Neuronal stem cell (in vitro differentiated cells): ENCODE measurements at regions not wholly inside any gene's neighbourhood (a gene's known extent, or its start where the extent isn't known, plus 50 kb on each side); places are given as distances from the start of the nearest gene placed in this dataset.

Source experiments
- DNase-seq: peaks from one replicate; pipeline ENCODE4 v3.0.0-alpha.2; 2013; ENCODE audit warnings: low spot score
- H2AFZ ChIP-seq: one replicate; pipeline ENCODE4 v1.6.1; 2013; ENCODE audit warnings: mild to moderate bottlenecking, low read length, inconsistent platforms
- H2AK5ac ChIP-seq: 2 replicates; pipeline ENCODE4 v1.6.1; 2013; ENCODE audit warnings: low read depth, mild to moderate bottlenecking, inconsistent platforms, low read length, moderate library complexity, mixed read lengths
- H2BK120ac ChIP-seq: 2 replicates; pipeline ENCODE4 v1.6.1; 2013; ENCODE audit warnings: low read depth, mild to moderate bottlenecking, inconsistent platforms, low read length, moderate library complexity, mixed read lengths
- H2BK12ac ChIP-seq: one replicate; pipeline ENCODE4 v1.6.1; 2013; ENCODE audit warnings: low read length, inconsistent platforms
- H2BK15ac ChIP-seq: 2 replicates; pipeline ENCODE4 v1.6.1; 2013; ENCODE audit warnings: mild to moderate bottlenecking, low read length, inconsistent platforms, mixed read lengths
- H2BK5ac ChIP-seq: one replicate; pipeline ENCODE4 v1.6.1; 2013; ENCODE audit warnings: inconsistent platforms, mild to moderate bottlenecking, low read length, moderate library complexity
- H3K14ac ChIP-seq: one replicate; pipeline ENCODE4 v1.6.1; 2013; ENCODE audit warnings: low read length, inconsistent platforms
- H3K18ac ChIP-seq: 2 replicates; pipeline ENCODE4 v1.6.1; 2013; ENCODE audit warnings: low read length, inconsistent platforms
- H3K23ac ChIP-seq: 2 replicates; pipeline ENCODE4 v1.6.1; 2013; ENCODE audit warnings: low read depth, mild to moderate bottlenecking, mixed read lengths, low read length, inconsistent platforms; ENCODE audit not compliant: poor library complexity
- H3K27ac ChIP-seq: replicated peaks from 3 replicates; pipeline ENCODE4 v1.5.1; 2013; ENCODE audit warnings: low read length, inconsistent platforms
- H3K27me3 ChIP-seq, 3 experiments: 2 replicates each; pipeline ENCODE4 v1.6.1; 2013; ENCODE audit warnings: low read length in 3 of 3, mild to moderate bottlenecking in 2 of 3, inconsistent platforms in 1 of 3, low read depth in 1 of 3, mixed read lengths in 1 of 3, moderate library complexity in 1 of 3; ENCODE audit not compliant: control insufficient read depth in 3 of 3, insufficient read depth in 3 of 3
- H3K36me3 ChIP-seq, 2 donors: replicated peaks in 1 of 2; 2 replicates each; pipeline ENCODE4 v1.6.1; 2013; ENCODE audit warnings: low read length in 2 of 2; ENCODE audit not compliant: control insufficient read depth in 2 of 2, insufficient read depth in 2 of 2
- H3K4ac ChIP-seq: 2 replicates; pipeline ENCODE4 v1.6.1; 2013; ENCODE audit warnings: inconsistent platforms, mild to moderate bottlenecking, low read length, moderate library complexity
- H3K4me1 ChIP-seq, 2 donors: 1 replicate in 1 of 2; 2 replicates in 1 of 2; pipeline ENCODE4 v1.6.1; 2013; ENCODE audit warnings: low read length in 2 of 2, low read depth in 1 of 2; ENCODE audit not compliant: control insufficient read depth in 2 of 2, insufficient read depth in 1 of 2
- H3K4me2 ChIP-seq: one replicate; pipeline ENCODE4 v1.6.1; 2013; ENCODE audit warnings: mild to moderate bottlenecking, low read length, inconsistent platforms; ENCODE audit not compliant: insufficient read depth, poor library complexity, severe bottlenecking
- H3K4me3 ChIP-seq, 2 donors: 2 replicates each; pipeline ENCODE4 v1.5.1; 2013; ENCODE audit warnings: low read length in 2 of 2, mild to moderate bottlenecking in 2 of 2, inconsistent platforms in 1 of 2, moderate library complexity in 1 of 2
- H3K79me1 ChIP-seq: one replicate; pipeline ENCODE4 v1.6.1; 2013; ENCODE audit warnings: low read depth, mild to moderate bottlenecking, inconsistent platforms, low read length, moderate library complexity
- H3K9ac ChIP-seq: one replicate; pipeline ENCODE4 v1.6.1; 2013; ENCODE audit warnings: mild to moderate bottlenecking, low read depth, low read length, inconsistent platforms; ENCODE audit not compliant: poor library complexity
- H3K9me3 ChIP-seq, 2 donors: replicated peaks in 1 of 2; 2 replicates each; pipeline versions ENCODE3 to v1.6.1; 2013; ENCODE audit warnings: low read length in 2 of 2, mild to moderate bottlenecking in 2 of 2, inconsistent platforms in 1 of 2, low read depth in 1 of 2, mixed read lengths in 1 of 2, moderate library complexity in 1 of 2; ENCODE audit not compliant: control insufficient read depth in 2 of 2, insufficient read depth in 1 of 2
- H4K8ac ChIP-seq: one replicate; pipeline ENCODE4 v1.6.1; 2013; ENCODE audit warnings: low read depth, mild to moderate bottlenecking, inconsistent platforms, low read length, moderate library complexity
- H4K91ac ChIP-seq: one replicate; pipeline ENCODE4 v1.6.1; 2013; ENCODE audit warnings: low read length, low read depth, mild to moderate bottlenecking, inconsistent platforms; ENCODE audit not compliant: poor library complexity
- whole genome bisulfite sequencing, 2 donors: extraction: QIAGEN DNeasy Blood & Tissue Kit; methylation state at CpG; one replicate each; pipeline ENCODE4 v1.1.7; 2013; ENCODE audit warnings: missing lambda C conversion rate in 2 of 2, mixed read lengths in 1 of 2; ENCODE audit not compliant: insufficient read length in 2 of 2, insufficient replicate concordance in 1 of 2; ENCODE audit errors: extremely low coverage in 2 of 2; 5-methylcytosine and 5-hydroxymethylcytosine counted together

DNA sequence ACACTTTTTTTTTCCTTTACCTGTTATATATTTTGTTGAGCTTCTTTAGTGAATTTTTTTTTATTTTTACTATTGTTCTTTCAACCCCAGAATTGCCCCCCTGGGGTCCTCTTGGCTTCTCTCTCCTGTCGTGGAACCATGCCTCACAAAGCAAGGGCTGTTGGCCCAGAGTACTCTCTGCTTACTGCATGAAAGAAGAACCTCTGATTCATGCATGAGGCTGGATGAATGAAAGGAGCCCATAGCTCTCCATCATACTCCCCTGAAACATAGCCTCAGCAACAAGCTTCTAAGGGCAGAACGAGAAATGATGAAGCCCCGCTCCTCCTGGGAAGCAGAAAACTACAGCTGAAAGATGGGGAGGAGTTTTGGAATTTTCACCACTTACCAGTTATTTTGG is 1441.0 kb downstream of the BRINP3 start:
- H4K91ac ChIP-seq: no peak overlapping the region
- no peaks in the 10 kb centered on the region for H3K4me1 ChIP-seq
- DNase-seq: no peak
- no peaks in the 10 kb centered on the region for H3K36me3 ChIP-seq
- H3K23ac ChIP-seq: no peak overlapping the region
- H3K27me3 ChIP-seq: no peaks in the 10 kb centered on the region
- H2BK12ac ChIP-seq: no peak overlapping the region
- H3K9ac ChIP-seq: no peak overlapping the region
- H3K27ac ChIP-seq: no peak overlapping the region
- H3K14ac ChIP-seq: no peak overlapping the region
- H3K18ac ChIP-seq: no peak overlapping the region
- H3K9me3 ChIP-seq: no peaks in the 10 kb centered on the region
- H2BK15ac ChIP-seq: no peak overlapping the region
- H2BK120ac ChIP-seq: no peak overlapping the region
- H3K4me2 ChIP-seq: no peak overlapping the region
- H3K4me3 ChIP-seq: no peak overlapping the region
- no peak overlapping the region for H4K8ac ChIP-seq
- H2AFZ ChIP-seq: no peak overlapping the region
- H2AK5ac ChIP-seq: no peak overlapping the region
- WGBS, 2 donors: no CpG with 5 or more reads among the region's 3 CpGs
- H2BK5ac ChIP-seq: no peak overlapping the region
- H3K79me1 ChIP-seq: no peaks in the 10 kb centered on the region
- H3K4ac ChIP-seq: no peak overlapping the region

- H3K14ac ChIP-seq: no peak overlapping the region
Measured at GRCh38 chr1:189046127-189046526, 1431.5 kb downstream of the BRINP3 start.

GRCh38 chr1:189084811-189085210 is 1392.9 kb downstream of the BRINP3 start:
- Histone ChIP-seq H3K18ac (no peak overlapping the region), H2BK5ac (no peak overlapping the region), H3K9me3 (no peaks in the 10 kb centered on the region), H3K27ac (no peak overlapping the region), H3K79me1 (no peaks in the 10 kb centered on the region), H4K8ac (no peak overlapping the region), H2BK15ac (no peak overlapping the region), H3K27me3 (no peaks in the 10 kb centered on the region), H3K23ac (no peak overlapping the region), H4K91ac (no peak overlapping the region), H3K9ac (no peak overlapping the region), H3K36me3 (no peaks in the 10 kb centered on the region), H2BK120ac (no peak overlapping the region), H3K4ac (no peak overlapping the region), H3K4me3 (no peak overlapping the region), H3K4me1 (no peaks in the 10 kb centered on the region), H2AK5ac (no peak overlapping the region), H3K4me2 (no peak overlapping the region), H3K14ac (no peak overlapping the region), H2AFZ (no peak overlapping the region), H2BK12ac (no peak overlapping the region)
- no peak for DNase-seq
- no CpG with 5 or more reads among the region's 2 CpGs for WGBS, 2 donors

More at GRCh38 chr1:189046127-189046526, 1431.5 kb downstream of the BRINP3 start:
- Histone ChIP-seq H2BK5ac (no peak overlapping the region), H2AFZ (no peak overlapping the region), H2BK15ac (no peak overlapping the region), H3K4ac (no peak overlapping the region), H3K4me1 (no peaks in the 10 kb centered on the region), H3K9ac (no peak overlapping the region), H3K23ac (no peak overlapping the region), H3K27me3 (no peaks in the 10 kb centered on the region), H3K4me2 (no peak overlapping the region), H2BK120ac (no peak overlapping the region), H3K18ac (no peak overlapping the region), H4K8ac (no peak overlapping the region), H3K9me3 (no peaks in the 10 kb centered on the region), H3K79me1 (no peaks in the 10 kb centered on the region), H3K27ac (no peak overlapping the region), H3K36me3 (no peaks in the 10 kb centered on the region), H4K91ac (no peak overlapping the region), H3K4me3 (no peak overlapping the region), H2AK5ac (no peak overlapping the region), H2BK12ac (no peak overlapping the region)
- DNase-seq: no peak
- no CpG with 5 or more reads among the region's 2 CpGs for WGBS, 2 donors

GRCh38 chr1:189103956-189104355 is 1373.7 kb downstream of the BRINP3 start:
- Histone ChIP-seq H2BK120ac (no peak overlapping the region), H3K4ac (no peak overlapping the region), H3K18ac (no peak overlapping the region), H3K27me3 (no peaks in the 10 kb centered on the region), H2BK12ac (no peak overlapping the region), H4K91ac (no peak overlapping the region), H3K9ac (no peak overlapping the region), H2AFZ (no peak overlapping the region), H3K36me3 (no peaks in the 10 kb centered on the region), H3K27ac (no peak overlapping the region), H3K4me1 (no peaks in the 10 kb centered on the region), H3K23ac (no peak overlapping the region), H3K14ac (no peak overlapping the region), H2BK15ac (no peak overlapping the region), H3K4me2 (no peak overlapping the region), H3K9me3 (no peaks in the 10 kb centered on the region), H3K79me1 (no peaks in the 10 kb centered on the region), H4K8ac (no peak overlapping the region), H2BK5ac (no peak overlapping the region), H3K4me3 (no peak overlapping the region), H2AK5ac (no peak overlapping the region)
- DNase-seq: no peak
